Peyer's patch (tissue), 4 donors: ENCODE measurements at regions not wholly inside any gene's neighbourhood (a gene's known extent, or its start where the extent isn't known, plus 50 kb on each side); places are given as distances from the start of the nearest gene placed in this dataset.

Experiments used
- POLR2A ChIP-seq, 2 donors: fragments of 450-650 bp; IDR thresholded peaks; one replicate each; pipeline ENCODE4 v1.5.1; 2017; ENCODE audit warnings: antibody characterized with exemption in 2 of 2, mild to moderate bottlenecking in 2 of 2, moderate library complexity in 2 of 2
- TF ChIP-seq, protein P1 (sequence below), 6 experiments: fragments of 450-650 bp in 4 of 6; fragments of 200-600 bp in 2 of 6; sonication (generic) in 1 of 6; IDR thresholded peaks; one replicate each; pipeline ENCODE4 v1.5.1; 2017 to 2019; ENCODE audit warnings: antibody characterized with exemption in 6 of 6, mild to moderate bottlenecking in 3 of 6, moderate library complexity in 1 of 6

DNA sequence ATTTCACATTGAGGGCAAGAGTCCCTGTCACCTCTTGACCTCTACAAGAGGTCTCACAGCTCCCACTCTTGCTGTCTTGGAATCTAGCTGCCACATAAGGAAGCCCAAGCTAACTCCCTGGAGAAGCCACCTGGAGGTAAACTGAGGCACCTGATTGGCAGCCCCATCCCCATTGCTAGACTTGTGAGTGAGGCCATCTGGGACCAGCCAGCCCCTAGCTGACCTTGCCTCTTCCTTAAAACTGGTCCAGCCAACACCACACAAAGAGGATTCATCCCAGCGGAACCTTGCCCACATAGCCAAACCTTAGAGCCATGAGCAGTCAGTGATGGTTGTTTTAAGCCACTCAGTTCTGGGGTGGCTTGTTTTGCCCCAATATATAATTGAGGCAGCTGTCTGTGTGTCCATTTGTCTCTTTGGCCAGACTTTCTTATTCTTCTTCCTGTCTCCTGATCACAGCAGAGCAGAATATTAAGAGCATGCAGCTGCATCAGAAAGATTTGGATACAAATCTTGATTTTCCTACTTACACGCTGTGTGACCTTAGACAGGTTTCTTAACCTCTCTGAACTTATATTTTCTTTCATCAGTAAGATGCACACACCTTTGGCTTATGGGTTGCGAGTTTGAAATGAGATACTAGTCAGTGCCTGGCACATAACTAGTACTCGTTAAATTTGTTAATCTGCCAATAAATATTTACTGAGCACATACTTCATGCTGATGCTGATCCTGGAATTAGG lies 74.3 kb upstream of the TP53I11 start:
- TF ChIP-seq, protein P1, sequence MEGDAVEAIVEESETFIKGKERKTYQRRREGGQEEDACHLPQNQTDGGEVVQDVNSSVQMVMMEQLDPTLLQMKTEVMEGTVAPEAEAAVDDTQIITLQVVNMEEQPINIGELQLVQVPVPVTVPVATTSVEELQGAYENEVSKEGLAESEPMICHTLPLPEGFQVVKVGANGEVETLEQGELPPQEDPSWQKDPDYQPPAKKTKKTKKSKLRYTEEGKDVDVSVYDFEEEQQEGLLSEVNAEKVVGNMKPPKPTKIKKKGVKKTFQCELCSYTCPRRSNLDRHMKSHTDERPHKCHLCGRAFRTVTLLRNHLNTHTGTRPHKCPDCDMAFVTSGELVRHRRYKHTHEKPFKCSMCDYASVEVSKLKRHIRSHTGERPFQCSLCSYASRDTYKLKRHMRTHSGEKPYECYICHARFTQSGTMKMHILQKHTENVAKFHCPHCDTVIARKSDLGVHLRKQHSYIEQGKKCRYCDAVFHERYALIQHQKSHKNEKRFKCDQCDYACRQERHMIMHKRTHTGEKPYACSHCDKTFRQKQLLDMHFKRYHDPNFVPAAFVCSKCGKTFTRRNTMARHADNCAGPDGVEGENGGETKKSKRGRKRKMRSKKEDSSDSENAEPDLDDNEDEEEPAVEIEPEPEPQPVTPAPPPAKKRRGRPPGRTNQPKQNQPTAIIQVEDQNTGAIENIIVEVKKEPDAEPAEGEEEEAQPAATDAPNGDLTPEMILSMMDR (IDR thresholded peaks at IDR 0.05), result no peak
- no peak for TF ChIP-seq POLR2A (IDR thresholded peaks at IDR 0.05)
